AG04449 (cell line): ENCODE measurements at regions not wholly inside any gene's neighbourhood (a gene's known extent, or its start where the extent isn't known, plus 50 kb on each side); places are given as distances from the start of the nearest gene placed in this dataset.
"Not testable (repeated sequence)": the region's sequence is repeated elsewhere in the genome, so short reads cannot be mapped to it uniquely, and the experiment has no call there.

Source experiments
- CTCF ChIA-PET: fragments of 350-600 bp; formaldehyde crosslinking; extraction: SDS; loops from one replicate; lab custom pipeline; 2021; ENCODE audit warnings: antibody characterized with exemption; lab: Yijun Ruan, JAX
- POLR2A ChIA-PET: fragments of 400-600, 350-600 bp; formaldehyde crosslinking; extraction: SDS; loops from one replicate; lab custom pipeline; 2020; ENCODE audit warnings: antibody characterized with exemption, inconsistent platforms; lab: Yijun Ruan, JAX
- DNase-seq: peaks from one replicate; pipeline ENCODE4 v3.0.0-alpha.2; 2010; ENCODE audit warnings: low read depth, low spot score
- H3K4me3 ChIP-seq: 2 replicates; pipeline ENCODE4 v1.5.1; 2011; ENCODE audit warnings: low read depth, mild to moderate bottlenecking, control low read depth, low read length
- CTCF ChIP-seq: IDR thresholded peaks from one replicate; pipeline ENCODE4 v1.5.1; 2011; ENCODE audit warnings: mild to moderate bottlenecking, moderate library complexity, low read length, control low read depth, inconsistent platforms; ENCODE audit not compliant: insufficient read depth; ENCODE audit errors: missing control alignments

GRCh38 chr2:51778806-51779205 lies 746.9 kb upstream of the NRXN1 start:
- TF ChIP-seq CTCF, result no peak
- no peak for DNase-seq
- no peak overlapping the region for H3K4me3 ChIP-seq
- ChIA-PET CTCF (no interaction called here), POLR2A (no interaction called here)

GRCh38 chr2:51774606-51775005 lies 742.7 kb upstream of the NRXN1 start:
- H3K4me3 ChIP-seq, CTCF ChIA-PET, POLR2A ChIA-PET, DNase-seq: not testable (repeated sequence)

GRCh38 chr2:51760441-51760840 lies 728.5 kb upstream of the NRXN1 start:
- DNase-seq, result no peak
- ChIA-PET POLR2A (no interaction called here), CTCF (no interaction called here)
- no peak for TF ChIP-seq CTCF
- no peak overlapping the region for H3K4me3 ChIP-seq

- TF ChIP-seq CTCF, result no peak
- H3K4me3 ChIP-seq, result no peak overlapping the region
- CTCF ChIA-PET, result no interaction called here
- no peak for DNase-seq
- POLR2A ChIA-PET, result no interaction called here
Measured at GRCh38 chr2:51758081-51758480, 726.1 kb upstream of the NRXN1 start.

- TF ChIP-seq CTCF, result no peak
- POLR2A ChIA-PET, result no interaction called here
- CTCF ChIA-PET, result no interaction called here
- no peak overlapping the region for H3K4me3 ChIP-seq
- DNase-seq, result no peak
Measured at GRCh38 chr2:51734115-51734514, 702.2 kb upstream of the NRXN1 start.

- no peak for DNase-seq
- H3K4me3 ChIP-seq, result no peak overlapping the region
- CTCF ChIA-PET, result no interaction called here
- POLR2A ChIA-PET, result no interaction called here
- no peak for TF ChIP-seq CTCF
Measured at GRCh38 chr2:51723691-51724090, 691.8 kb upstream of the NRXN1 start.

GRCh38 chr2:51722311-51722710 lies 690.4 kb upstream of the NRXN1 start:
- no peak for TF ChIP-seq CTCF
- peak; percentile 84 for DNase-seq
- CTCF ChIA-PET, result no interaction called here
- no peak overlapping the region for H3K4me3 ChIP-seq
- POLR2A ChIA-PET, result no interaction called here
